ENCODE measurements at regions not wholly inside any gene's neighbourhood (a gene's known extent, or its start where the extent isn't known, plus 50 kb on each side); places are given as distances from the start of the nearest gene placed in this dataset.

DNA sequence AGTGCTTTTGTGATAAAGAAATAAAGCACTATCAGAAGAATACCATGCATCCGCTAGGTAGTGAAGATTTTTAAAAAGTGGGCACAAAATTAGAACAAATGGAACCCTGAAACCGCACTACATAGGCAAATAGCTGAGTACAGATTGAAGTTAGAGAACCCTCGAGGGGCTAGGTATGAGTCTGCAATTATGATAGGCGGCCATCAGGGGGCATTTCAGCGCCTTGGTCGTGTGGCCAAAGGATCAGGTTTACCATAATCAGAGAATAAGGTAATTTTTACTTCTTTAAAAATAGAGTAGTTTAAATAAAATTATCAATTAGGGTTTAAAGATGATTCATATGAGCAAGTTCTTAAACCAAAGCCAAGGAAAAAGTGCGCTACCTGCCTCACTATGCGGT is 129.8 kb downstream of the TMX1 start:
- Histone ChIP-seq H3K27ac (ENCODE audit: extremely low read length, insufficient read depth, low read length) (no peak overlapping the region), H3K4me3 (replicated peaks in 1 of 3; ENCODE audit: insufficient read depth in 1 of 3, low read depth in 2 of 3, low read length in 3 of 3) (no peak overlapping the region), H3K9me3 (ENCODE audit: low read length) (no peaks in the 10 kb centered on the region), H3K9ac (ENCODE audit: insufficient read depth, low read depth, low read length) (no peak overlapping the region), H3K4me2 (ENCODE audit: low read depth, low read length) (no peak overlapping the region), H3K4me1 (ENCODE audit: insufficient read depth, low read length) (no peaks in the 10 kb centered on the region; the same call in 1 of the 2 replicates), H4K20me1 (ENCODE audit: insufficient read depth, low read length) (no peaks in the 10 kb centered on the region), H2AFZ (ENCODE audit: low read length) (no peak overlapping the region), H3K36me3 (replicated peaks in 1 of 2; ENCODE audit: control insufficient read depth in 1 of 2, insufficient read depth in 2 of 2, low read length in 2 of 2) (no peaks in the 10 kb centered on the region), H3K27me3 (ENCODE audit: control insufficient read depth in 1 of 2, insufficient read depth in 2 of 2, low read length in 2 of 2) (peaks cover 0 to 2% of the 10 kb centered on the region in 2 experiments; a peak in 2 of 5 replicates), H3K79me2 (ENCODE audit: insufficient read depth, low read length) (no peaks in the 10 kb centered on the region)
- intact Hi-C loops (cut with micrococcal nuclease; ENCODE audit: unreplicated experiment) = loop anchor here (1.0 to 5.0 kb wide), 3 partner anchors 282 to 410 kb away; partner anchors contain the start of gene FRMD6
- DNase-seq (ENCODE audit: low spot score) (no peak), FAIRE-seq (no peak), ATAC-seq (no peak)
- POLR2A ChIA-PET = no interaction called here
- CTCF ChIA-PET (ENCODE audit: low intra/inter-chr PET ratio, low total read pairs) = interaction anchor here (0.9 to 1.5 kb wide), 3 partner anchors 406 to 411 kb away, joined by 3 to 8 read pairs (median 6); no protein-coding TSS in a partner anchor
- TF ChIP-seq RAD21 (CRISPR knock-in tag; IDR thresholded peaks at IDR 0.05) = peak; percentile 9; the same call in 1 of the 2 replicates
- TF ChIP-seq, protein P1, sequence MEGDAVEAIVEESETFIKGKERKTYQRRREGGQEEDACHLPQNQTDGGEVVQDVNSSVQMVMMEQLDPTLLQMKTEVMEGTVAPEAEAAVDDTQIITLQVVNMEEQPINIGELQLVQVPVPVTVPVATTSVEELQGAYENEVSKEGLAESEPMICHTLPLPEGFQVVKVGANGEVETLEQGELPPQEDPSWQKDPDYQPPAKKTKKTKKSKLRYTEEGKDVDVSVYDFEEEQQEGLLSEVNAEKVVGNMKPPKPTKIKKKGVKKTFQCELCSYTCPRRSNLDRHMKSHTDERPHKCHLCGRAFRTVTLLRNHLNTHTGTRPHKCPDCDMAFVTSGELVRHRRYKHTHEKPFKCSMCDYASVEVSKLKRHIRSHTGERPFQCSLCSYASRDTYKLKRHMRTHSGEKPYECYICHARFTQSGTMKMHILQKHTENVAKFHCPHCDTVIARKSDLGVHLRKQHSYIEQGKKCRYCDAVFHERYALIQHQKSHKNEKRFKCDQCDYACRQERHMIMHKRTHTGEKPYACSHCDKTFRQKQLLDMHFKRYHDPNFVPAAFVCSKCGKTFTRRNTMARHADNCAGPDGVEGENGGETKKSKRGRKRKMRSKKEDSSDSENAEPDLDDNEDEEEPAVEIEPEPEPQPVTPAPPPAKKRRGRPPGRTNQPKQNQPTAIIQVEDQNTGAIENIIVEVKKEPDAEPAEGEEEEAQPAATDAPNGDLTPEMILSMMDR (CRISPR knock-in tag; IDR thresholded peaks at IDR 0.05) = peak; percentile 50
- TF ChIP-seq SMC3 (IDR thresholded peaks at IDR 0.05; ENCODE audit: low read length) = peak; percentile 39; the same call in 1 of the 2 replicates
- TF ChIP-seq CENPX (CRISPR knock-in tag; IDR thresholded peaks at IDR 0.05) = no peak
- TF ChIP-seq ZBTB1 (CRISPR knock-in tag; IDR thresholded peaks at IDR 0.05; ENCODE audit: borderline replicate concordance) = no peak
- peak; percentile 66 for TF ChIP-seq STAG1 (CRISPR knock-in tag; IDR thresholded peaks at IDR 0.05)
- in situ Hi-C loops (cut with HindIII; ENCODE audit: extremely low pct_ligation_motif_present, low pct_unique_long_range_greater_than_20kb) = loop anchor here (10.0 kb wide), 1 partner anchor 405 kb away; no protein-coding TSS in a partner anchor
- no TSS peak for BruUV-seq (replicated peaks)
- 27% methylated on average over 8 of the region's 8 CpGs for WGBS (ENCODE audit: low lambda C conversion rate)

Measured in HepG2 (cell line).